Activated naive CD8-positive, alpha-beta T cell treated with anti-CD3 and anti-CD28 coated beads, Interleukin-2, amount 10 ng/mL, durations not matched to agents 7 days and 5 days (primary cell): ENCODE measurements at regions not wholly inside any gene's neighbourhood (a gene's known extent, or its start where the extent isn't known, plus 50 kb on each side); places are given as distances from the start of the nearest gene placed in this dataset.

Source experiments
- ATAC-seq: fragments of 150-1000 bp; cut with Tn5 transposase; one replicate; pipeline ENCODE4 v1.10.0; 2021; ENCODE audit warnings: low read depth, moderate library complexity
- POLR2A ChIA-PET: fragments of 350-600 bp; sonication (Branson Sonifier 250); formaldehyde crosslinking; loops from one replicate; lab custom pipeline; 2021; ENCODE audit warnings: antibody characterized with exemption; lab: Charles Lee
- DNase-seq: peaks from one replicate; pipeline ENCODE4 v3.0.0; 2021
- H3K27ac Mint-ChIP-seq: one replicate; pipeline ENCODE4 v1.8.0; 2022; ENCODE audit warnings: mild to moderate bottlenecking, mixed read lengths
- H3K27me3 Mint-ChIP-seq: one replicate; pipeline ENCODE4 v1.8.0; 2022; ENCODE audit warnings: mild to moderate bottlenecking, moderate library complexity, mixed read lengths
- H3K36me3 Mint-ChIP-seq: one replicate; pipeline ENCODE4 v1.8.0; 2021; ENCODE audit warnings: mild to moderate bottlenecking, mixed read lengths
- H3K4me1 Mint-ChIP-seq: one replicate; pipeline ENCODE4 v1.8.0; 2021; ENCODE audit warnings: mixed read lengths
- H3K4me3 Mint-ChIP-seq: one replicate; pipeline ENCODE4 v1.8.0; 2022; ENCODE audit warnings: mild to moderate bottlenecking, moderate library complexity, mixed read lengths
- H3K9me3 Mint-ChIP-seq: one replicate; pipeline ENCODE4 v1.8.0; 2021; ENCODE audit warnings: mixed read lengths

GRCh38 chr12:68446901-68447796 lies 115.0 kb upstream of the MDM1 start:
- POLR2A ChIA-PET: interaction anchor here (0.6 to 2.0 kb wide), 5 partner anchors 9 to 254 kb away, joined by 3 to 11 read pairs (median 5); no protein-coding TSS in a partner anchor
- Mint-ChIP-seq H3K36me3 (peaks cover 28% of the 10 kb centered on the region), H3K4me1 (peaks cover 63% of the 10 kb centered on the region), H3K4me3 (peak overlapping the region; percentile 43), H3K9me3 (peaks cover 12% of the 10 kb centered on the region), H3K27me3 (no peaks in the 10 kb centered on the region), H3K27ac (peak overlapping the region; percentile 35)
- ATAC-seq (no peak), DNase-seq (no peak)

DNA sequence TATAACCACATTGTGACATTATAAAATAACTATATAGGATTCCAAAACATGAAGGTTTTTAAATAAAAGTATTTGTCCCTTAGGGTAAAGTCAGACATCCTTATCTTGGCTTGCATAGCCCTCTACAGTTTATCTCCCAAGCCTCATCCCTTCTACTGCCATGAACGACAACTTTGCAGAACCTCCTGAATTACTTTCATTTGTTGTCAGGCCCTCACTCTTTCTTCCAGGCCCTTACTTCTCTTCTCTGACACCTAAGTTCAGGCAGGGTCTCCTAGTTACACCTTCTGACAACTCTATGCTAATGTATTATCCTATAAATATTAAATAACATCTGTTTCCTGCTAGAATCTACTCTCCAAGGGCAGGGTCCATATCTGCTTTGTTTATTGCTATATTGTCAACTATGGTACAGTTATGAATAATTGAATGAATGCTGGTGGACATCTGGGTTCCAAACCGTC lies 115.7 kb upstream of the MDM1 start:
- DNase-seq: no peak
- Mint-ChIP-seq H3K4me3 (no peak overlapping the region), H3K27ac (no peak overlapping the region), H3K9me3 (peaks cover 12% of the 10 kb centered on the region), H3K36me3 (peaks cover 27% of the 10 kb centered on the region), H3K27me3 (no peaks in the 10 kb centered on the region), H3K4me1 (peaks cover 64% of the 10 kb centered on the region)
- no peak for ATAC-seq
- POLR2A ChIA-PET: interaction anchor here (2.0 kb wide), 1 partner anchor 83 kb away, joined by 11 read pairs; no protein-coding TSS in a partner anchor

GRCh38 chr12:68449196-68449595 lies 117.0 kb upstream of the MDM1 start:
- POLR2A ChIA-PET: no interaction called here
- H3K4me3 Mint-ChIP-seq: no peak overlapping the region
- DNase-seq (no peak), ATAC-seq (no peak)
- no peaks in the 10 kb centered on the region for H3K27me3 Mint-ChIP-seq
- peaks cover 17% of the 10 kb centered on the region for H3K36me3 Mint-ChIP-seq
- H3K4me1 Mint-ChIP-seq: peaks cover 78% of the 10 kb centered on the region
- peak overlapping the region; percentile 52 for H3K27ac Mint-ChIP-seq
- peaks cover 5% of the 10 kb centered on the region for H3K9me3 Mint-ChIP-seq

- H3K27ac Mint-ChIP-seq: peak overlapping the region; percentile 95
- DNase-seq: no peak
- no peaks in the 10 kb centered on the region for H3K27me3 Mint-ChIP-seq
- H3K4me1 Mint-ChIP-seq: peaks cover 83% of the 10 kb centered on the region
- H3K9me3 Mint-ChIP-seq: peaks cover 3% of the 10 kb centered on the region
- H3K36me3 Mint-ChIP-seq: peaks cover 8% of the 10 kb centered on the region
- no peak for ATAC-seq
- POLR2A ChIA-PET: interaction anchor here (1.0 to 1.4 kb wide), 6 partner anchors 12 to 160 kb away, joined by 3 to 7 read pairs (median 4); no protein-coding TSS in a partner anchor
- H3K4me3 Mint-ChIP-seq: peak overlapping the region; percentile 85
Measured at GRCh38 chr12:68450947-68451260, 118.7 kb upstream of the MDM1 start.

GRCh38 chr12:68451261-68452077 lies 119.3 kb upstream of the MDM1 start:
- H3K4me3 Mint-ChIP-seq: peak overlapping the region; percentile 85
- H3K9me3 Mint-ChIP-seq: peaks cover 3% of the 10 kb centered on the region
- DNase-seq (peak; percentile 64), ATAC-seq (peak; percentile 77)
- no peaks in the 10 kb centered on the region for H3K27me3 Mint-ChIP-seq
- peak overlapping the region; percentile 95 for H3K27ac Mint-ChIP-seq
- peaks cover 83% of the 10 kb centered on the region for H3K4me1 Mint-ChIP-seq
- peaks cover 7% of the 10 kb centered on the region for H3K36me3 Mint-ChIP-seq
- POLR2A ChIA-PET: interaction anchor here (0.9 to 1.4 kb wide), 8 partner anchors 11 to 160 kb away, joined by 3 to 7 read pairs (median 4); no protein-coding TSS in a partner anchor

GRCh38 chr12:68452078-68452715 lies 120.0 kb upstream of the MDM1 start:
- H3K36me3 Mint-ChIP-seq: peaks cover 7% of the 10 kb centered on the region
- H3K27ac Mint-ChIP-seq: peak overlapping the region; percentile 95
- no peaks in the 10 kb centered on the region for H3K27me3 Mint-ChIP-seq
- H3K4me3 Mint-ChIP-seq: peak overlapping the region; percentile 85
- POLR2A ChIA-PET: interaction anchor here (0.9 to 1.3 kb wide), 2 partner anchors 11 to 113 kb away, joined by 3 to 7 read pairs; no protein-coding TSS in a partner anchor
- DNase-seq (no peak), ATAC-seq (no peak)
- peaks cover 3% of the 10 kb centered on the region for H3K9me3 Mint-ChIP-seq
- H3K4me1 Mint-ChIP-seq: peaks cover 77% of the 10 kb centered on the region

- Mint-ChIP-seq H3K4me3 (no peak overlapping the region), H3K9me3 (peaks cover 3% of the 10 kb centered on the region), H3K36me3 (peaks cover 6% of the 10 kb centered on the region), H3K27me3 (no peaks in the 10 kb centered on the region), H3K27ac (peak overlapping the region; percentile 66), H3K4me1 (peaks cover 69% of the 10 kb centered on the region)
- ATAC-seq (no peak), DNase-seq (no peak)
- POLR2A ChIA-PET: interaction anchor here (1.5 to 3.2 kb wide), 2 partner anchors 9 to 158 kb away, joined by 3 to 16 read pairs; partner anchors contain the start of gene RAP1B
Measured at GRCh38 chr12:68453278-68453677, 121.1 kb upstream of the MDM1 start.

GRCh38 chr12:68453876-68454275 lies 121.7 kb upstream of the MDM1 start:
- no peak for ATAC-seq
- Mint-ChIP-seq H3K27ac (peak overlapping the region; percentile 66), H3K4me1 (peaks cover 69% of the 10 kb centered on the region), H3K4me3 (no peak overlapping the region), H3K9me3 (peaks cover 3% of the 10 kb centered on the region), H3K36me3 (peaks cover 7% of the 10 kb centered on the region), H3K27me3 (no peaks in the 10 kb centered on the region)
- POLR2A ChIA-PET: interaction anchor here (1.5 to 3.2 kb wide), 2 partner anchors 9 to 157 kb away, joined by 3 to 16 read pairs; partner anchors contain the start of gene RAP1B
- DNase-seq: no peak

DNA sequence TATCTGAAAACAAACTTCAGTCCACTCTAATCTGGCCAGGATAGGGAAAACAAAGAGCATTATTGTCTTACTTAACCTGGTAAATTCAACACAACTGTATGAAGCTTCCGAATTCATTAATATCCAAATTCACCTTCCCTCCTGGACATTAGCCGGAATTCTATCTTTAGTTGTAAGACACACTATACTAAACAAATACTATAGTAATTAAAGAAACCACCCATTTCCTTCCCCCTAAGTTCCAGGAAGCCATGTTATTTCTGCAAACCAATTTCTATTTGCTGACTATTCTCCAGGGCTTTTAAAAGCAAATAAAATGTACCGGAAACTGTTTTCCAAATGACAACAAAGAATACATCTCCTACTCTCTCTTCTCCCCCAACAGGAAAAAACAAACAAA lies 122.7 kb upstream of the MDM1 start:
- ATAC-seq (no peak), DNase-seq (no peak)
- POLR2A ChIA-PET: interaction anchor here (3.2 kb wide), 1 partner anchor 156 kb away, joined by 16 read pairs; the partner anchor contains the start of gene RAP1B
- Mint-ChIP-seq H3K27me3 (no peaks in the 10 kb centered on the region), H3K36me3 (peaks cover 4% of the 10 kb centered on the region), H3K4me1 (peaks cover 62% of the 10 kb centered on the region), H3K27ac (peak overlapping the region; percentile 82), H3K4me3 (peak overlapping the region; percentile 59), H3K9me3 (no peaks in the 10 kb centered on the region)

GRCh38 chr12:68455691-68456345 lies 123.7 kb upstream of the MDM1 start:
- Mint-ChIP-seq H3K27ac (peak overlapping the region; percentile 82), H3K4me3 (peak overlapping the region; percentile 59), H3K4me1 (peaks cover 55% of the 10 kb centered on the region), H3K27me3 (no peaks in the 10 kb centered on the region), H3K9me3 (no peaks in the 10 kb centered on the region), H3K36me3 (peaks cover 4% of the 10 kb centered on the region)
- no peak for DNase-seq
- POLR2A ChIA-PET: interaction anchor here (0.7 to 3.2 kb wide), 3 partner anchors 9 to 155 kb away, joined by 3 to 16 read pairs (median 7); partner anchors contain the start of gene RAP1B
- peak; percentile 49 for ATAC-seq

- no peak for DNase-seq
- Mint-ChIP-seq H3K36me3 (peaks cover 4% of the 10 kb centered on the region), H3K4me1 (peaks cover 37% of the 10 kb centered on the region), H3K27me3 (no peaks in the 10 kb centered on the region), H3K27ac (no peak overlapping the region), H3K4me3 (no peak overlapping the region), H3K9me3 (no peaks in the 10 kb centered on the region)
- no peak for ATAC-seq
- POLR2A ChIA-PET: no interaction called here
Measured at GRCh38 chr12:68458866-68459265, 126.7 kb upstream of the MDM1 start.

GRCh38 chr12:68460236-68460635 lies 128.1 kb upstream of the MDM1 start:
- no peaks in the 10 kb centered on the region for H3K9me3 Mint-ChIP-seq
- H3K27ac Mint-ChIP-seq: no peak overlapping the region
- H3K4me3 Mint-ChIP-seq: no peak overlapping the region
- peaks cover 4% of the 10 kb centered on the region for H3K36me3 Mint-ChIP-seq
- no peaks in the 10 kb centered on the region for H3K27me3 Mint-ChIP-seq
- DNase-seq (no peak), ATAC-seq (no peak)
- POLR2A ChIA-PET: no interaction called here
- H3K4me1 Mint-ChIP-seq: peaks cover 26% of the 10 kb centered on the region
